GM12878 (cell line): ENCODE measurements at regions not wholly inside any gene's neighbourhood (a gene's known extent, or its start where the extent isn't known, plus 50 kb on each side); places are given as distances from the start of the nearest gene placed in this dataset.

Source experiments
- ATAC-seq: fragments of 200-7000 bp; cut with Tn5 transposase; 3 replicates; pipeline ENCODE4 v1.9.1; 2020; ENCODE audit warnings: mild to moderate bottlenecking, moderate library complexity
- BruUV-seq: library from RNA; stranded (reverse); fragments of 400-500 nt; replicated peaks from 2 replicates; lab custom pipeline; 2021; lab: Mats Ljungman, UMichigan
- CTCF ChIA-PET: fragments of 300-600 bp; sonication (Branson Sonifier 250); formaldehyde crosslinking; extraction: SDS; loops from one replicate; lab custom pipeline; 2021; ENCODE audit warnings: inconsistent platforms; lab: Yijun Ruan, JAX
- POLR2A ChIA-PET: fragments of 350-600 bp; formaldehyde crosslinking; extraction: SDS; loops from one replicate; lab custom pipeline; 2021; ENCODE audit warnings: inconsistent platforms; lab: Charles Lee
- RAD21 ChIA-PET: fragments of 300-600 bp; sonication (Branson Sonifier 250); formaldehyde crosslinking; loops from one replicate; lab custom pipeline; 2023; ENCODE audit warnings: antibody characterized with exemption; ENCODE audit not compliant: unreplicated experiment; lab: Charles Lee
- SMC1A ChIA-PET: fragments of 300-600 bp; sonication (Branson Sonifier 250); formaldehyde crosslinking; loops from one replicate; lab custom pipeline; 2023; ENCODE audit not compliant: unreplicated experiment, uncharacterized antibody; lab: Charles Lee
- DNase-seq: peaks from one replicate; pipeline ENCODE4 v3.0.0-alpha.2; 2011; ENCODE audit warnings: low read depth, low spot score
- FAIRE-seq: peaks from 3 replicates; lab custom pipeline; 2011; peaks lifted over from hg19 to GRCh38; lab: Jason Lieb, UNC
- H2AFZ ChIP-seq: 2 replicates; pipeline ENCODE4 v1.6.0; 2011; ENCODE audit warnings: low read depth, low read length, control low read depth; ENCODE audit not compliant: control insufficient read depth
- H3K27ac ChIP-seq: 2 replicates; pipeline ENCODE4 v1.5.1; 2011; ENCODE audit warnings: control low read depth; ENCODE audit not compliant: control insufficient read depth, insufficient read depth
- H3K27me3 ChIP-seq, 2 experiments: replicated peaks in 1 of 2; 2 replicates each; pipeline versions ENCODE4 v1.6.0 to v1.6.1; 2011; ENCODE audit warnings: low read length in 1 of 2; ENCODE audit not compliant: control insufficient read depth in 2 of 2, insufficient read depth in 2 of 2
- H3K36me3 ChIP-seq, 2 experiments: 2 replicates each; pipeline ENCODE4 v1.5.1; 2011; ENCODE audit warnings: low read length in 1 of 2; ENCODE audit not compliant: control insufficient read depth in 2 of 2, insufficient read depth in 2 of 2
- H3K4me1 ChIP-seq: 2 replicates; pipeline ENCODE4 v1.6.1; 2011; ENCODE audit warnings: mild to moderate bottlenecking, low read length, moderate library complexity, mixed read lengths; ENCODE audit not compliant: control insufficient read depth, insufficient read depth
- H3K4me2 ChIP-seq: 2 replicates; pipeline ENCODE4 v1.6.0; 2011; ENCODE audit warnings: control low read depth; ENCODE audit not compliant: control insufficient read depth, insufficient read depth
- H3K4me3 ChIP-seq: fragments of 200-600 bp; sonication (generic); 2 replicates; pipeline ENCODE4 v1.5.1; 2016
- H3K79me2 ChIP-seq: 2 replicates; pipeline ENCODE4 v1.6.0; 2011; ENCODE audit warnings: low read length; ENCODE audit not compliant: control insufficient read depth, insufficient read depth
- H3K9ac ChIP-seq: 2 replicates; pipeline ENCODE4 v1.8.0; 2011; ENCODE audit warnings: low read length, control low read depth, mixed read lengths; ENCODE audit not compliant: control insufficient read depth, insufficient read depth
- H3K9me3 ChIP-seq: replicated peaks from 3 replicates; pipeline ENCODE4 v1.5.1; 2011; ENCODE audit warnings: mild to moderate bottlenecking, low read length; ENCODE audit not compliant: control insufficient read depth, insufficient read depth
- H4K20me1 ChIP-seq: 2 replicates; pipeline ENCODE4 v1.6.0; 2011; ENCODE audit not compliant: control insufficient read depth, insufficient read depth
- ATF2 ChIP-seq: IDR thresholded peaks from 2 replicates; pipeline ENCODE4 v1.6.1; 2012; ENCODE audit warnings: low read length, inconsistent platforms
- CBX5 ChIP-seq: sonication (generic); IDR thresholded peaks from 2 replicates; pipeline ENCODE4 v1.6.1; 2016; ENCODE audit warnings: low read depth, moderate library complexity, mild to moderate bottlenecking, inconsistent platforms
- CEBPB ChIP-seq, 2 experiments: fragments of 150-350 bp in 1 of 2; IDR thresholded peaks; 2 replicates each; pipeline ENCODE4 v1.6.1; 2012 to 2014; ENCODE audit warnings: low read depth in 2 of 2, low read length in 2 of 2, borderline replicate concordance in 1 of 2, inconsistent platforms in 1 of 2
- CHD2 ChIP-seq: IDR thresholded peaks from 2 replicates; pipeline ENCODE4 v1.6.1; 2011; ENCODE audit warnings: low read depth, low read length, improper control_type of control experiment, borderline replicate concordance
- IRF5 ChIP-seq: fragments of 450-650 bp; IDR thresholded peaks from 2 replicates; pipeline ENCODE4 v1.6.1; 2017; ENCODE audit warnings: borderline replicate concordance
- NFYA ChIP-seq: IDR thresholded peaks from 2 replicates; pipeline ENCODE4 v1.6.1; 2011; ENCODE audit warnings: low read depth, mild to moderate bottlenecking, low read length, improper control_type of control experiment, borderline replicate concordance
- PRDM15 ChIP-seq: fragments of 450-650 bp; formaldehyde crosslinking; IDR thresholded peaks from 2 replicates; pipeline ENCODE4 v1.4.0; 2020; ENCODE audit warnings: mild to moderate bottlenecking, moderate library complexity
- RELB ChIP-seq: fragments of 450-650 bp; IDR thresholded peaks from 2 replicates; pipeline ENCODE4 v1.6.1; 2017; ENCODE audit warnings: low read depth, mild to moderate bottlenecking, moderate library complexity
- SRF ChIP-seq, 2 experiments: IDR thresholded peaks; 2 replicates each; pipeline ENCODE4 v1.6.1; 2011; ENCODE audit warnings: low read depth in 2 of 2, low read length in 2 of 2, mild to moderate bottlenecking in 1 of 2, moderate library complexity in 1 of 2
- STAT1 ChIP-seq: fragments of 450-650 bp; conservative IDR thresholded peaks from 2 replicates; pipeline ENCODE4 v1.6.1; 2014; ENCODE audit warnings: antibody characterized with exemption, mild to moderate bottlenecking
- STAT3 ChIP-seq: IDR thresholded peaks from 2 replicates; pipeline ENCODE4 v1.6.1; 2011; ENCODE audit warnings: low read depth, low read length, improper control_type of control experiment
- WGBS: methylation state at CpG from one replicate; pipeline ENCODE4 v1.1.6; 2016; ENCODE audit warnings: low lambda C conversion rate; ENCODE audit not compliant: insufficient replicate concordance, insufficient coverage; ENCODE audit errors: missing lambda C conversion rate; 5-methylcytosine and 5-hydroxymethylcytosine counted together
- in situ Hi-C: fragments of 300-500 bp; cut with MboI; formaldehyde crosslinking; loops from 9 replicates; pipeline ENCODE4 v1.14.3; 2018; ENCODE audit warnings: mixed read lengths
- intact Hi-C: fragments of 100-400 bp; cut with micrococcal nuclease; formaldehyde crosslinking; loops from one replicate; pipeline ENCODE4 v1.14.2; 2022; ENCODE audit not compliant: unreplicated experiment
- TF ChIP-seq, protein P1 (sequence below), 3 experiments: IDR thresholded peaks in 2 of 3; conservative IDR thresholded peaks in 1 of 3; 2 replicates each; pipeline ENCODE4 v1.5.1; 2011; ENCODE audit warnings: low read depth in 3 of 3, low read length in 3 of 3, mild to moderate bottlenecking in 3 of 3, control low read depth in 2 of 3, moderate library complexity in 2 of 3, inconsistent platforms in 1 of 3, mixed read lengths in 1 of 3; ENCODE audit not compliant: control insufficient read depth in 2 of 3, insufficient read depth in 1 of 3; ENCODE audit errors: extremely low read depth in 1 of 3

GRCh38 chr20:61019322-61019721 lies 232.7 kb upstream of the CDH4 start:
- no peaks in the 10 kb centered on the region for H3K36me3 ChIP-seq
- no peaks in the 10 kb centered on the region for H3K4me1 ChIP-seq
- FAIRE-seq, result no peak
- H2AFZ ChIP-seq, result no peak overlapping the region
- no peaks in the 10 kb centered on the region; the same call in 2 of the 3 replicates for H3K9me3 ChIP-seq
- H4K20me1 ChIP-seq, result no peaks in the 10 kb centered on the region
- H3K4me2 ChIP-seq, result no peak overlapping the region
- SMC1A ChIA-PET, result no interaction called here
- intact Hi-C loops (no loop called here), in situ Hi-C loops (no loop called here)
- no peak overlapping the region for H3K9ac ChIP-seq
- no peak for ATAC-seq
- TF ChIP-seq CBX5 (no peak), ATF2 (no peak), IRF5 (no peak), SRF (IDR thresholded peaks at IDR 0.05; ENCODE audit: low read depth in 2 of 2, low read length in 2 of 2) (no peak), STAT1 (no peak), RELB (no peak), STAT3 (no peak), NFYA (no peak), PRDM15 (CRISPR knock-in tag) (no peak), CHD2 (no peak), CEBPB (IDR thresholded peaks at IDR 0.05; ENCODE audit: borderline replicate concordance in 1 of 2, low read depth in 2 of 2, low read length in 2 of 2) (no peak)
- TF ChIP-seq, protein P1, sequence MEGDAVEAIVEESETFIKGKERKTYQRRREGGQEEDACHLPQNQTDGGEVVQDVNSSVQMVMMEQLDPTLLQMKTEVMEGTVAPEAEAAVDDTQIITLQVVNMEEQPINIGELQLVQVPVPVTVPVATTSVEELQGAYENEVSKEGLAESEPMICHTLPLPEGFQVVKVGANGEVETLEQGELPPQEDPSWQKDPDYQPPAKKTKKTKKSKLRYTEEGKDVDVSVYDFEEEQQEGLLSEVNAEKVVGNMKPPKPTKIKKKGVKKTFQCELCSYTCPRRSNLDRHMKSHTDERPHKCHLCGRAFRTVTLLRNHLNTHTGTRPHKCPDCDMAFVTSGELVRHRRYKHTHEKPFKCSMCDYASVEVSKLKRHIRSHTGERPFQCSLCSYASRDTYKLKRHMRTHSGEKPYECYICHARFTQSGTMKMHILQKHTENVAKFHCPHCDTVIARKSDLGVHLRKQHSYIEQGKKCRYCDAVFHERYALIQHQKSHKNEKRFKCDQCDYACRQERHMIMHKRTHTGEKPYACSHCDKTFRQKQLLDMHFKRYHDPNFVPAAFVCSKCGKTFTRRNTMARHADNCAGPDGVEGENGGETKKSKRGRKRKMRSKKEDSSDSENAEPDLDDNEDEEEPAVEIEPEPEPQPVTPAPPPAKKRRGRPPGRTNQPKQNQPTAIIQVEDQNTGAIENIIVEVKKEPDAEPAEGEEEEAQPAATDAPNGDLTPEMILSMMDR (IDR thresholded peaks at IDR 0.05 in 2 of 3, conservative IDR thresholded peaks at IDR 0.05 in 1 of 3; ENCODE audit: control insufficient read depth in 2 of 3, extremely low read depth in 1 of 3, insufficient read depth in 1 of 3, low read depth in 3 of 3, low read length in 3 of 3), result no peak
- DNase-seq, result no peak
- 67% methylated on average over 14 of the region's 14 CpGs for WGBS
- H3K27me3 ChIP-seq, result no peaks in the 10 kb centered on the region
- H3K27ac ChIP-seq, result no peak overlapping the region
- no peaks in the 10 kb centered on the region for H3K79me2 ChIP-seq
- CTCF ChIA-PET, result no interaction called here
- POLR2A ChIA-PET, result no interaction called here
- H3K4me3 ChIP-seq, result no peak overlapping the region
- RAD21 ChIA-PET, result interaction anchor here (0.6 kb wide), 1 partner anchor 244 kb away, joined by 3 read pairs; no protein-coding TSS in a partner anchor
- no TSS peak for BruUV-seq
